HEK293 (cell line): ENCODE measurements at regions not wholly inside any gene's neighbourhood (a gene's known extent, or its start where the extent isn't known, plus 50 kb on each side); places are given as distances from the start of the nearest gene placed in this dataset.

ENCODE experiments used
- CTCF ChIP-seq: fragments of 450-650 bp; formaldehyde crosslinking; IDR thresholded peaks from 2 replicates; pipeline ENCODE4 v1.5.1; 2016; ENCODE audit warnings: missing biosample characterization, missing genetic modification characterization
- GFI1B ChIP-seq: fragments of 450-650 bp; formaldehyde crosslinking; IDR thresholded peaks from 2 replicates; pipeline ENCODE4 v1.5.1; 2016; ENCODE audit warnings: missing biosample characterization, missing genetic modification characterization
- KLF9 ChIP-seq: fragments of 450-650 bp; formaldehyde crosslinking; IDR thresholded peaks from 2 replicates; pipeline ENCODE4 v1.5.1; 2016; ENCODE audit warnings: missing biosample characterization, missing genetic modification characterization, low read depth
- PBX3 ChIP-seq: sonication (generic); formaldehyde crosslinking; IDR thresholded peaks from 2 replicates; pipeline ENCODE4 v1.8.1; 2022; ENCODE audit warnings: mild to moderate bottlenecking, moderate library complexity, missing genetic modification reagents
- ZBTB49 ChIP-seq: fragments of 450-650 bp; formaldehyde crosslinking; IDR thresholded peaks from 2 replicates; pipeline ENCODE4 v1.5.1; 2016; ENCODE audit warnings: missing biosample characterization, missing genetic modification characterization, low read depth
- ZFP69B ChIP-seq: fragments of 450-650 bp; formaldehyde crosslinking; IDR thresholded peaks from 2 replicates; pipeline ENCODE4 v1.5.1; 2016; ENCODE audit warnings: missing biosample characterization, missing genetic modification characterization
- ZNF324 ChIP-seq: fragments of 450-650 bp; formaldehyde crosslinking; IDR thresholded peaks from 2 replicates; pipeline ENCODE4 v1.5.1; 2016; ENCODE audit warnings: missing biosample characterization, missing genetic modification characterization
- ZNF416 ChIP-seq: fragments of 450-650 bp; formaldehyde crosslinking; IDR thresholded peaks from 2 replicates; pipeline ENCODE4 v1.5.1; 2016; ENCODE audit warnings: missing biosample characterization, missing genetic modification characterization
- ZNF561 ChIP-seq: fragments of 450-650 bp; IDR thresholded peaks from 2 replicates; pipeline ENCODE4 v1.5.1; 2018; ENCODE audit warnings: missing biosample characterization, missing genetic modification characterization, borderline replicate concordance
- ZNF629 ChIP-seq: fragments of 450-650 bp; formaldehyde crosslinking; IDR thresholded peaks from 2 replicates; pipeline ENCODE4 v1.5.1; 2017; ENCODE audit warnings: missing biosample characterization, missing genetic modification characterization
- ZNF707 ChIP-seq: fragments of 450-650 bp; formaldehyde crosslinking; IDR thresholded peaks from 2 replicates; pipeline ENCODE4 v1.5.1; 2016; ENCODE audit warnings: missing biosample characterization, missing genetic modification characterization
- ZNF76 ChIP-seq: fragments of 450-650 bp; formaldehyde crosslinking; IDR thresholded peaks from 2 replicates; pipeline ENCODE4; 2016; ENCODE audit warnings: low read depth, missing biosample characterization, missing genetic modification characterization, borderline replicate concordance
- ZSCAN5A ChIP-seq: fragments of 450-650 bp; formaldehyde crosslinking; IDR thresholded peaks from 2 replicates; pipeline ENCODE4 v1.5.1; 2016; ENCODE audit warnings: missing biosample characterization, missing genetic modification characterization
- TF ChIP-seq, protein P1 (sequence below): IDR thresholded peaks from 2 replicates; pipeline ENCODE4 v1.6.1; 2011; ENCODE audit warnings: mild to moderate bottlenecking, low read depth, low read length, borderline replicate concordance

DNA sequence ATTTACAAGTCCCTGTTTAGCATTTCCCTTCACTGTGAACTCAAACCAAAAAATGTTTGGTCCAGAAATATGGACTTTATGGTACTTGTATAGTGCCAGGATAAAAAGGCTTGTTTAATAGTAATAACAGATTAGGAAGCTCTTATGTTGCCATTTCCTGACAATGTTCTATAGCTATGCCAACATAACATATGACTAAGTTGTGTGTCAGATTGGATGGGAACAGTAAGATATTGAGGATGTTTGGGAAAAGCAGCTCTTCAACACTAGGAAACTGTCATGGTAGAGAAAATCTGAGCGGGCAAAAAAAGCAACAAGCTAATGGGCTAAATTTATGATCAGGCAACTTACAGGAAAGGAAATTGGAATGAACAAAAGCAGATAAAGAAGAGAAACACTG, 287.1 kb upstream of the ADGRL4 start:
- TF ChIP-seq CTCF (no peak), ZNF561 (tag by site-specific recombination) (no peak), ZNF707 (tag by site-specific recombination) (no peak), ZSCAN5A (tag by site-specific recombination) (no peak), PBX3 (CRISPR knock-in tag) (no peak), GFI1B (tag by site-specific recombination) (no peak), ZNF76 (tag by site-specific recombination) (no peak), ZNF629 (tag by site-specific recombination) (no peak), KLF9 (tag by site-specific recombination) (no peak), ZBTB49 (tag by site-specific recombination) (no peak), ZFP69B (tag by site-specific recombination) (no peak), ZNF324 (no peak), ZNF416 (no peak)
- TF ChIP-seq, protein P1, sequence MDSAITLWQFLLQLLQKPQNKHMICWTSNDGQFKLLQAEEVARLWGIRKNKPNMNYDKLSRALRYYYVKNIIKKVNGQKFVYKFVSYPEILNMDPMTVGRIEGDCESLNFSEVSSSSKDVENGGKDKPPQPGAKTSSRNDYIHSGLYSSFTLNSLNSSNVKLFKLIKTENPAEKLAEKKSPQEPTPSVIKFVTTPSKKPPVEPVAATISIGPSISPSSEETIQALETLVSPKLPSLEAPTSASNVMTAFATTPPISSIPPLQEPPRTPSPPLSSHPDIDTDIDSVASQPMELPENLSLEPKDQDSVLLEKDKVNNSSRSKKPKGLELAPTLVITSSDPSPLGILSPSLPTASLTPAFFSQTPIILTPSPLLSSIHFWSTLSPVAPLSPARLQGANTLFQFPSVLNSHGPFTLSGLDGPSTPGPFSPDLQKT = no peak
